ENCODE measurements at regions not wholly inside any gene's neighbourhood (a gene's known extent, or its start where the extent isn't known, plus 50 kb on each side); places are given as distances from the start of the nearest gene placed in this dataset.

DNA sequence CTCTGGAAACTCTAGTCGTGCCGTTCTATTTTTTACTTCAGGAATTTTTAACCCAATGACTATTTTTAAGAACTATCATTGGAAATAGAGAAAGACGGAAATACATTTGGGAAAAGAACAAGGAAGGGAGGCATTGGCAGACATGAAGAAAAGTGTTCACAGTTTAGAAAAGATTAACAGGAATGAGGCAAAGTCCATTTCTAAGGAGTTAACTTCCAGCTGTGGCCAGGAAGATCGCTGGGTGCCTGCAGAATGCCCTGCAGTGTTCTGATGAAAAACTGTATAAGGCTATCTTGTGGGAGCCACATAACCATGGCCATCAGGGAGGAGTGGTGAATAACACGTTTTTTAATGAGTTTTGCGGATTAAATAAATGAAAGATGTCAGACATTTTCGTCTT is 150.6 kb upstream of the VCX3A start:
- no peaks in the 10 kb centered on the region for H3K36me3 ChIP-seq (ENCODE audit: control insufficient read depth, low read depth, low read length)
- H3K4me3 ChIP-seq (ENCODE audit: low read length): no peak overlapping the region
- no peaks in the 10 kb centered on the region for H3K27me3 ChIP-seq (ENCODE audit: control insufficient read depth, insufficient read depth, low read length)
- peaks cover 3% of the 10 kb centered on the region for H3K9me3 ChIP-seq (ENCODE audit: control insufficient read depth, low read depth, low read length)
- no peak overlapping the region for H3K27ac ChIP-seq (ENCODE audit: low read length)
- H3K4me1 ChIP-seq (ENCODE audit: control insufficient read depth, low read depth, low read length): peaks cover 6% of the 10 kb centered on the region
- H3K9ac ChIP-seq (ENCODE audit: low read length): no peak overlapping the region

- H3K27ac ChIP-seq (ENCODE audit: low read length): no peak overlapping the region
- H3K36me3 ChIP-seq (ENCODE audit: control insufficient read depth, low read depth, low read length): no peaks in the 10 kb centered on the region
- H3K27me3 ChIP-seq (ENCODE audit: control insufficient read depth, insufficient read depth, low read length): no peaks in the 10 kb centered on the region
- no peak overlapping the region for H3K4me3 ChIP-seq (ENCODE audit: low read length)
- peaks cover 6% of the 10 kb centered on the region for H3K4me1 ChIP-seq (ENCODE audit: control insufficient read depth, low read depth, low read length)
- no peaks in the 10 kb centered on the region for H3K9me3 ChIP-seq (ENCODE audit: control insufficient read depth, low read depth, low read length)
- no peak overlapping the region for H3K9ac ChIP-seq (ENCODE audit: low read length)
Observed at GRCh38 chrX:6683353-6683752, 148.4 kb upstream of the VCX3A start.

GRCh38 chrX:6681521-6682145 is 146.7 kb upstream of the VCX3A start:
- Histone ChIP-seq H3K27me3 (ENCODE audit: control insufficient read depth, insufficient read depth, low read length) (no peaks in the 10 kb centered on the region), H3K36me3 (ENCODE audit: control insufficient read depth, low read depth, low read length) (no peaks in the 10 kb centered on the region), H3K4me1 (ENCODE audit: control insufficient read depth, low read depth, low read length) (peaks cover 6% of the 10 kb centered on the region), H3K9ac (ENCODE audit: low read length) (peak overlapping the region; percentile 16), H3K27ac (ENCODE audit: low read length) (no peak overlapping the region), H3K4me3 (ENCODE audit: low read length) (no peak overlapping the region), H3K9me3 (ENCODE audit: control insufficient read depth, low read depth, low read length) (no peaks in the 10 kb centered on the region)

DNA sequence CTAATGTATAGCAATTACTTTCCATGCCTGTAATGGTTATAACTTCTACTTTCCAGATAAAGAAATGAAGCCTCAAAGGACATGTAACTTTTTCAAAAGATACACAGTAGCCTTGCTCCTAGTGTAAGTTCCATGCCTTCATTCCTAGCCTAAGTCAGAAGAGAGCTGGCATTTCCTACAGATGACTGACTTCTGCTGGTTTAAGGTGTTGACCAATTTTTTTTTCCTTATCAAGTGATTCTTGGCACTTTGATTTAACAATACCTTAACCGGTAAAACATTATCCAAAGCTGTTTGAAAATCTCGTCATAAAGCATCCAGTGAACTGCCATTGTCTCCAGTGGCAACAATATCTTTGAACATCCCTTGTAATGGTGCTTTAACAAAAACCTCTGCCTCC is 145.1 kb upstream of the VCX3A start:
- Histone ChIP-seq H3K36me3 (ENCODE audit: control insufficient read depth, low read depth, low read length) (no peaks in the 10 kb centered on the region), H3K4me1 (ENCODE audit: control insufficient read depth, low read depth, low read length) (peaks cover 6% of the 10 kb centered on the region), H3K4me3 (ENCODE audit: low read length) (no peak overlapping the region), H3K9ac (ENCODE audit: low read length) (no peak overlapping the region), H3K27me3 (ENCODE audit: control insufficient read depth, insufficient read depth, low read length) (no peaks in the 10 kb centered on the region), H3K27ac (ENCODE audit: low read length) (no peak overlapping the region), H3K9me3 (ENCODE audit: control insufficient read depth, low read depth, low read length) (no peaks in the 10 kb centered on the region)

DNA sequence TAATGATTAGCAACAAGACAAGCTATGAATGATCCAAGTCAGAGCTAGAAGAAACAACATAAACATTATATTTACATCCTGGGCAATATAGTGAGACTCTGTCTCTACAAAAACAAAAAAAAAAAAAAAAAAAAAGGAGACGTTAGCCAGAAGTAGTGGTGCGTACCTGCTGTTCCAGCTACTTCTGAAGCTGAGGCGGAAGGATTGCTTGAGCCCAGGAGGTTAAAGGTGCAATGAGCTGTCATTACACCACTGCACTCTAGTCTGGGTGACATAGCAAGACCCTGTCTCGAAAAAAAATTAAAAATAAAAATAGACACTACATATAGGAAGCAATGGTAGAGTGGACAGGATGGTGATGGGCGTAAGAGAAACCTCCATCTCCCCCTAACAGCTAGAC is 144.6 kb upstream of the VCX3A start:
- Histone ChIP-seq H3K4me3 (ENCODE audit: low read length) (no peak overlapping the region), H3K27me3 (ENCODE audit: control insufficient read depth, insufficient read depth, low read length) (no peaks in the 10 kb centered on the region), H3K9me3 (ENCODE audit: control insufficient read depth, low read depth, low read length) (no peaks in the 10 kb centered on the region), H3K36me3 (ENCODE audit: control insufficient read depth, low read depth, low read length) (no peaks in the 10 kb centered on the region), H3K27ac (ENCODE audit: low read length) (no peak overlapping the region), H3K4me1 (ENCODE audit: control insufficient read depth, low read depth, low read length) (peaks cover 6% of the 10 kb centered on the region), H3K9ac (ENCODE audit: low read length) (no peak overlapping the region)

GRCh38 chrX:6678313-6678712 is 143.4 kb upstream of the VCX3A start:
- H3K9ac ChIP-seq (ENCODE audit: low read length): no peak overlapping the region
- peaks cover 6% of the 10 kb centered on the region for H3K4me1 ChIP-seq (ENCODE audit: control insufficient read depth, low read depth, low read length)
- no peak overlapping the region for H3K4me3 ChIP-seq (ENCODE audit: low read length)
- H3K36me3 ChIP-seq (ENCODE audit: control insufficient read depth, low read depth, low read length): no peaks in the 10 kb centered on the region
- H3K9me3 ChIP-seq (ENCODE audit: control insufficient read depth, low read depth, low read length): no peaks in the 10 kb centered on the region
- H3K27me3 ChIP-seq (ENCODE audit: control insufficient read depth, insufficient read depth, low read length): no peaks in the 10 kb centered on the region
- H3K27ac ChIP-seq (ENCODE audit: low read length): no peak overlapping the region

DNA sequence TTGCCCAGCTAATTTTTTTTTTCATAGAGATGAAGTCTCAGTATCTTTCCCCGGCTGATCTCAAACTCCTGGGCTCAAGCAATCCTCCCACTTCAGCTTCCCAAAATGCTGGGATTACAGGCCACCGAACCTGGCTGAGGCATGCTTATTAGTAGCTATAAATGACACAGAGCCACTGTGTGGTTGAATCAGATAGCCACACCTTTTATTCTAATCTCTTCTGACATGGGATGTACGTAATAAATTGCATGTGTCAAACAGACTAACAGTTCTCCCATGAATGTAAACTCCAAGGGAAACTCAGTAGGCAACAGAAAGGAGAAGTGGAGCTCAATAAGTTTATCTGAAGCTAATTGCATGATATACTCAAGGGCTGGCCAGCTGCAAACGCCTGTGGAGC is 139.8 kb upstream of the VCX3A start:
- Histone ChIP-seq H3K36me3 (ENCODE audit: control insufficient read depth, low read depth, low read length) (no peaks in the 10 kb centered on the region), H3K27ac (ENCODE audit: low read length) (no peak overlapping the region), H3K27me3 (ENCODE audit: control insufficient read depth, insufficient read depth, low read length) (no peaks in the 10 kb centered on the region), H3K9me3 (ENCODE audit: control insufficient read depth, low read depth, low read length) (no peaks in the 10 kb centered on the region), H3K4me1 (ENCODE audit: control insufficient read depth, low read depth, low read length) (no peaks in the 10 kb centered on the region), H3K4me3 (ENCODE audit: low read length) (no peak overlapping the region), H3K9ac (ENCODE audit: low read length) (no peak overlapping the region)

DNA sequence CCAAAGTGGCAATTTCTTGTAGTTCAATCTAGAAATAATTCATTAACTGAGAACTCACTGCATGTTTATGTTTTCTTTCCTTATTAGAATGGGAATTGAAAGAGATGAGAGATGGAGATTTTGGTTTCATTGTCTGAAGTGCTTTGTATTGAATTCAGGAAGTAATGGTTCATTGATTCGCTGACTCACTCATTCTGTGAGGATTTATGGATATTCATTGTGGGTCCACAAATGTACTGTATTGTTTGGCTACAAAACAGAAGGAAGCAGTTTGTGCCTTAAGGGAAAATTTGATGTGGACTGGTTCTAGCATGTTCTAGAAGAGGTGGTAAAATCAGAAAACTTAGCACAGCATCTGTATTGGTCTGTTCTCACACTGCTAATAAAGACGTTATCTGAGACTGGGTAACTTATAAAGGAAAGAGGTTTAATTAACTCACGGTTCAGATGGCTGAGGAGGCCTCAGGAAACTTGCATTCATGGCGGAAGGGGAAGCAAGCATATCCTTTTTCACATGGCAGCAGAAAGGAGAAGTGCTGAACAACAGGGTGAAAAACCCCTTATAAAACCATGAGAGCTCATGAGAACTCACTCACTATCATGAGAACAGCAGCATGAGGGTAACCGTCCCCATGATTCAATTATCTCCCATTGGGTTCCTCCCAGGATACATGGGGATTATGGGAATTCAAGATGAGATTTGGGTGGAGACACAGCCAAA is 132.3 kb upstream of the VCX3A start:
- Histone ChIP-seq H3K36me3 (ENCODE audit: control insufficient read depth, low read depth, low read length) (no peaks in the 10 kb centered on the region), H3K27me3 (ENCODE audit: control insufficient read depth, insufficient read depth, low read length) (no peaks in the 10 kb centered on the region), H3K4me3 (ENCODE audit: low read length) (no peak overlapping the region), H3K9me3 (ENCODE audit: control insufficient read depth, low read depth, low read length) (no peaks in the 10 kb centered on the region), H3K9ac (ENCODE audit: low read length) (no peak overlapping the region), H3K27ac (ENCODE audit: low read length) (no peak overlapping the region), H3K4me1 (ENCODE audit: control insufficient read depth, low read depth, low read length) (peaks cover 9% of the 10 kb centered on the region)

DNA sequence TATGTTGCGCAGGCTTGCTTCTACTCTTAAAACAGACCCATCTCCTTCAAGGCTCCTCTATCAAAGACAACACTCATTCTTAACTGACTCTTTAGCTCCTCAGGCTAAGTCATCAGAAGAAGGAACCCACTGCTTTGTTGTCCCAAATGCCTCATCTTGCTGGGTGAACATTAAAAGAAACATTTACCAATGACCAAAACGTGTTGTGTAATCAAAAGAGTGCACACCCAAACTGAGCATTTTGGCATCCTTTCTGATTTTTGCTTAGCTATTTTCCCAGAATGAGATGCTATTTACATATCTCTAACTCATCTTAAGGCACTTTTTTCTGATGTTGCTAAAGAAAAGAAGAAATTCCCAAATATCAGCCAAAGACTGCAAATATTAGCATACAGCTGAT is 131.7 kb upstream of the VCX3A start:
- Histone ChIP-seq H3K4me1 (ENCODE audit: control insufficient read depth, low read depth, low read length) (peaks cover 9% of the 10 kb centered on the region), H3K9me3 (ENCODE audit: control insufficient read depth, low read depth, low read length) (no peaks in the 10 kb centered on the region), H3K9ac (ENCODE audit: low read length) (no peak overlapping the region), H3K36me3 (ENCODE audit: control insufficient read depth, low read depth, low read length) (no peaks in the 10 kb centered on the region), H3K4me3 (ENCODE audit: low read length) (no peak overlapping the region), H3K27me3 (ENCODE audit: control insufficient read depth, insufficient read depth, low read length) (no peaks in the 10 kb centered on the region), H3K27ac (ENCODE audit: low read length) (no peak overlapping the region)

- Histone ChIP-seq H3K27ac (ENCODE audit: low read length) (no peak overlapping the region), H3K9me3 (ENCODE audit: control insufficient read depth, low read depth, low read length) (peaks cover 5% of the 10 kb centered on the region), H3K4me1 (ENCODE audit: control insufficient read depth, low read depth, low read length) (peaks cover 13% of the 10 kb centered on the region), H3K4me3 (ENCODE audit: low read length) (no peak overlapping the region), H3K27me3 (ENCODE audit: control insufficient read depth, insufficient read depth, low read length) (no peaks in the 10 kb centered on the region), H3K36me3 (ENCODE audit: control insufficient read depth, low read depth, low read length) (no peaks in the 10 kb centered on the region), H3K9ac (ENCODE audit: low read length) (no peak overlapping the region)
Observed at GRCh38 chrX:6661736-6662135, 126.8 kb upstream of the VCX3A start.

GRCh38 chrX:6660567-6661264 is 125.8 kb upstream of the VCX3A start:
- Histone ChIP-seq H3K9ac (ENCODE audit: low read length) (no peak overlapping the region), H3K27ac (ENCODE audit: low read length) (no peak overlapping the region), H3K36me3 (ENCODE audit: control insufficient read depth, low read depth, low read length) (no peaks in the 10 kb centered on the region)

More at GRCh38 chrX:6660567-6661264, 125.8 kb upstream of the VCX3A start:
- H3K9me3 ChIP-seq (ENCODE audit: control insufficient read depth, low read depth, low read length): peaks cover 5% of the 10 kb centered on the region
- peaks cover 17% of the 10 kb centered on the region for H3K4me1 ChIP-seq (ENCODE audit: control insufficient read depth, low read depth, low read length)
- no peak overlapping the region for H3K4me3 ChIP-seq (ENCODE audit: low read length)
- no peaks in the 10 kb centered on the region for H3K27me3 ChIP-seq (ENCODE audit: control insufficient read depth, insufficient read depth, low read length)

Data from iPS-18a (cell line).